ENCODE measurements at regions not wholly inside any gene's neighbourhood (a gene's known extent, or its start where the extent isn't known, plus 50 kb on each side); places are given as distances from the start of the nearest gene placed in this dataset.

DNA sequence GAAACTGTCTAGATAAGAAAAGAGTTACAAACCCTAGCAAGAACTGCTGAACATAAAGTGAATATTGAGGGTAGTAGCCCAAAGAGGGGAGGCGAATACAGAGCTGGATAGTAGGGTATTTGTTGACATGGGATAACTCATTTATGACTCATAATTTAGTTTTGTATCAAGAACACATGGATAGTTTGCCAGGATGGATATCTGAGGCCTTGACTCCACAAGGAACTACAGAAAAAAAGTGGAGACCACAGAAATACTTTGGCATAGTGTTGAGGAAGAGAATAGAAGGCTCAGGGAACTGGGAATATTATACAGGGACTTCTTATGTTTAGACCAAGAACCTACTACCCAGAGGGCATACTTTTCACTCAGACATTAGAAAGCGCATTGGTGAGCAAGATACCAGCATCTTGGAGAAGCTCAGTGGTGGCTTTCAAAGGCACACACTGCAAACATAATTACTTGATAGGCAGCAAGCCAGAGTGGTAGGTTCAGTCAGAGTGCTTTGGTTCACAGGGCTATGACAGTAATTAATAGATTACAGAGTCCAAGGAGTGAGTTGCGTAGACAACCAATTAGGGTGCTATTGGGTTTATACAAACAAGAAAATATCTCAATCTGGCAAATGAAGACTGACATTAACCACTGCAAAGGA lies 51.9 kb upstream of the ZBTB7C start:
- WGBS, 2 donors: 86 to 89% methylated on average over 3 of the region's 3 CpGs
- H3K4me1 ChIP-seq: no peaks in the 10 kb centered on the region

DNA sequence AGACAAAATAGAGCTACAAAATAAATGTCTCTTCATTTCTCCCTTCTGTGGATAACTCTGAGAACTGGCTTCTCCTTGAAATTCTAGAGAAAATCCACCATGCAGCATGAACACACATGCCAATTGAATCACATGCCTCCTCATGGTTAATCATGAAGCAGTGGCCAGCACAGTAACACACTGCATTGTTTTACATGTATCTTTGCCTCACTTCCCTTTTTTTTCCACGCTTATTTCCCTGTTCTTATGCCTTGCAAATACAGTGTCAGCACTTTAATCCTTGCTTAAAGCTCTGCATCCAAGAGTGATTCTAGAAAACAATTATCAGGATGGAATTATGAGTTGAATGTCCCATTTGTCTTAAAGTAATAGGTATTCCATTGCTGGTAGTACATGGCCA lies 50.3 kb upstream of the ZBTB7C start:
- Histone ChIP-seq H3K4me1 (no peaks in the 10 kb centered on the region), H3K36me3 (no peaks in the 10 kb centered on the region), H3K27ac (no peak overlapping the region), H3K27me3 (no peaks in the 10 kb centered on the region), H3K4me3 (no peak overlapping the region), H3K9me3 (no peaks in the 10 kb centered on the region)
- TF ChIP-seq EP300 (IDR thresholded peaks at IDR 0.05) (no peak), POLR2A (IDR thresholded peaks at IDR 0.05) (no peak), POLR2AphosphoS5 (IDR thresholded peaks at IDR 0.05) (no peak)
- TF ChIP-seq, protein P1, sequence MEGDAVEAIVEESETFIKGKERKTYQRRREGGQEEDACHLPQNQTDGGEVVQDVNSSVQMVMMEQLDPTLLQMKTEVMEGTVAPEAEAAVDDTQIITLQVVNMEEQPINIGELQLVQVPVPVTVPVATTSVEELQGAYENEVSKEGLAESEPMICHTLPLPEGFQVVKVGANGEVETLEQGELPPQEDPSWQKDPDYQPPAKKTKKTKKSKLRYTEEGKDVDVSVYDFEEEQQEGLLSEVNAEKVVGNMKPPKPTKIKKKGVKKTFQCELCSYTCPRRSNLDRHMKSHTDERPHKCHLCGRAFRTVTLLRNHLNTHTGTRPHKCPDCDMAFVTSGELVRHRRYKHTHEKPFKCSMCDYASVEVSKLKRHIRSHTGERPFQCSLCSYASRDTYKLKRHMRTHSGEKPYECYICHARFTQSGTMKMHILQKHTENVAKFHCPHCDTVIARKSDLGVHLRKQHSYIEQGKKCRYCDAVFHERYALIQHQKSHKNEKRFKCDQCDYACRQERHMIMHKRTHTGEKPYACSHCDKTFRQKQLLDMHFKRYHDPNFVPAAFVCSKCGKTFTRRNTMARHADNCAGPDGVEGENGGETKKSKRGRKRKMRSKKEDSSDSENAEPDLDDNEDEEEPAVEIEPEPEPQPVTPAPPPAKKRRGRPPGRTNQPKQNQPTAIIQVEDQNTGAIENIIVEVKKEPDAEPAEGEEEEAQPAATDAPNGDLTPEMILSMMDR (IDR thresholded peaks at IDR 0.05): no peak
- WGBS, 2 donors: 50 to 68% methylated on average over 1 of the region's 1 CpG
- DNase-seq (no peak), ATAC-seq (ENCODE audit: low FRiP score in 2 of 2) (peak in 1 of 2 donors; percentile 68)

More for the DNA sequence above, 51.9 kb upstream of the ZBTB7C start:
- no peak overlapping the region for H3K4me3 ChIP-seq
- DNase-seq (no peak), ATAC-seq (ENCODE audit: low FRiP score in 2 of 2) (no peak)
- H3K27ac ChIP-seq: no peak overlapping the region
- no peaks in the 10 kb centered on the region for H3K36me3 ChIP-seq
- H3K27me3 ChIP-seq: no peaks in the 10 kb centered on the region
- TF ChIP-seq EP300 (IDR thresholded peaks at IDR 0.05) (no peak), POLR2A (IDR thresholded peaks at IDR 0.05) (no peak), POLR2AphosphoS5 (IDR thresholded peaks at IDR 0.05) (no peak)
- TF ChIP-seq, protein P1 (IDR thresholded peaks at IDR 0.05): no peak
- H3K9me3 ChIP-seq: no peaks in the 10 kb centered on the region

DNA sequence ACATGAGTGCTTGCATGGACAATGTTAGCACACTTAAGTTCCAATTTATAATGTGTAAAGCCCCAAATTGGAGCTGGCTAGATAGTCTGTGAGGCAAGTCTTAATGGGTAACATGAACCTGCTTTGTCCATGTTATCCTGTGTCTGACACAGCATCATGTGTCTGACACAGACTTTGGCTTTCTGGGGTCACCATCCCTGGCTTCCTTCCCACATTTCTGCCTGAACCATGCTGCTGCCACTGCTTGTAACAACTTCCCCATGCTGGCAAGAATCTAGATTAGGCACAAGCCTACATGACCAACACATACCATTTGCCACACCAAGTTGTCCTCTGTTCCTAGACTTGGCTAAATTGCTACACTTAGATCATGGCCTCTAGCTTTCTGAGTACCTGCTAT lies 49.8 kb upstream of the ZBTB7C start:
- H3K27ac ChIP-seq: no peak overlapping the region
- no peaks in the 10 kb centered on the region for H3K9me3 ChIP-seq
- H3K4me3 ChIP-seq: no peak overlapping the region
- TF ChIP-seq POLR2AphosphoS5 (IDR thresholded peaks at IDR 0.05): no peak
- no peak for TF ChIP-seq EP300 (IDR thresholded peaks at IDR 0.05)
- TF ChIP-seq, protein P1 (IDR thresholded peaks at IDR 0.05): no peak
- TF ChIP-seq POLR2A (IDR thresholded peaks at IDR 0.05): no peak
- H3K36me3 ChIP-seq: no peaks in the 10 kb centered on the region
- H3K27me3 ChIP-seq: no peaks in the 10 kb centered on the region
- ATAC-seq (ENCODE audit: low FRiP score in 2 of 2) (no peak), DNase-seq (no peak)
- H3K4me1 ChIP-seq: no peaks in the 10 kb centered on the region

Small RNA genes lying in the stretch of these regions (small RNA-seq; reads per million reads assigned to genes)
- gene AC024288.1 (0 reads per million in 4 donors), gene RNA5SP456 (0 reads per million in 4 donors)
